GM12878 (cell line): ENCODE measurements at regions not wholly inside any gene's neighbourhood (a gene's known extent, or its start where the extent isn't known, plus 50 kb on each side); places are given as distances from the start of the nearest gene placed in this dataset.

Experiments
- BMI1 ChIP-seq: fragments of 450-650 bp; IDR thresholded peaks from 2 replicates; pipeline ENCODE4 v1.6.1; 2016; ENCODE audit warnings: mild to moderate bottlenecking, moderate library complexity, borderline replicate concordance
- CHD1 ChIP-seq: IDR thresholded peaks from 2 replicates; pipeline ENCODE4 v1.6.1; 2012; ENCODE audit warnings: low read depth, low read length, improper control_type of control experiment
- FOS ChIP-seq: IDR thresholded peaks from 3 replicates; pipeline ENCODE4 v1.6.1; 2011; ENCODE audit warnings: borderline replicate concordance; ENCODE audit not compliant: insufficient read length; ENCODE audit errors: extremely low read depth
- SIN3A ChIP-seq: IDR thresholded peaks from 2 replicates; pipeline ENCODE4 v1.6.1; 2012; ENCODE audit warnings: low read depth, low read length, improper control_type of control experiment
- STAT3 ChIP-seq: IDR thresholded peaks from 2 replicates; pipeline ENCODE4 v1.6.1; 2011; ENCODE audit warnings: low read depth, low read length, improper control_type of control experiment
- TAF1 ChIP-seq: IDR thresholded peaks from 2 replicates; pipeline ENCODE4 v1.6.1; 2011; ENCODE audit warnings: mild to moderate bottlenecking, low read depth, low read length, borderline replicate concordance
- ZNF274 ChIP-seq: IDR thresholded peaks from one replicate; pipeline ENCODE4 v1.8.0; 2011; ENCODE audit not compliant: insufficient read length, insufficient read depth
- TF ChIP-seq, protein P1 (sequence below), 3 experiments: IDR thresholded peaks in 2 of 3; conservative IDR thresholded peaks in 1 of 3; 2 replicates each; pipeline ENCODE4 v1.5.1; 2011; ENCODE audit warnings: low read depth in 3 of 3, low read length in 3 of 3, mild to moderate bottlenecking in 3 of 3, control low read depth in 2 of 3, moderate library complexity in 2 of 3, inconsistent platforms in 1 of 3, mixed read lengths in 1 of 3; ENCODE audit not compliant: control insufficient read depth in 2 of 3, insufficient read depth in 1 of 3; ENCODE audit errors: extremely low read depth in 1 of 3

DNA sequence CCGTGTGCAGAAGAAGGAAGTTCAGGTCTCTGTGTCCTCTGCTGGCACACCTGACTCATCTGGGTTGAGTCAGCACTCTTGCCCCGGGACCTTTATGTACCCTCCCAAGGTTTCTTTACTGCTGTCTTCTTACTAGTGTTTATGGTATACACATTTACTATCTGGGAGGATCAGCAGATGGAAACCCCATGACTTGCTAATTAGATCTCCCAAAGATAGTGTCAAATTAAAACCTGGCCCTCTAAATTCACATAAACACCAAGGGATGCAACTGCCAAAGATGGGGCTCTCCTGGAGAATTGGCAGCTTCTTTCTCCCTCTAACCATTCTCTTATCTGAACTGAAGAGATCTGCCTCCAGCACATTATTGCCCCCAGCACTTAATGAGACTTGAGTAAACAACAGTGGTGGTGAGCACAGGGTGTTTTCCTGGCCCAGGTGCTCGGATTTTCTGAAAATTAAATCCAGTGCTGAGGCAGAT lies 718.1 kb upstream of the SOX9 start:
- TF ChIP-seq SIN3A (no peak), CHD1 (no peak), BMI1 (no peak), TAF1 (no peak), ZNF274 (no peak), FOS (no peak), STAT3 (no peak)
- TF ChIP-seq, protein P1, sequence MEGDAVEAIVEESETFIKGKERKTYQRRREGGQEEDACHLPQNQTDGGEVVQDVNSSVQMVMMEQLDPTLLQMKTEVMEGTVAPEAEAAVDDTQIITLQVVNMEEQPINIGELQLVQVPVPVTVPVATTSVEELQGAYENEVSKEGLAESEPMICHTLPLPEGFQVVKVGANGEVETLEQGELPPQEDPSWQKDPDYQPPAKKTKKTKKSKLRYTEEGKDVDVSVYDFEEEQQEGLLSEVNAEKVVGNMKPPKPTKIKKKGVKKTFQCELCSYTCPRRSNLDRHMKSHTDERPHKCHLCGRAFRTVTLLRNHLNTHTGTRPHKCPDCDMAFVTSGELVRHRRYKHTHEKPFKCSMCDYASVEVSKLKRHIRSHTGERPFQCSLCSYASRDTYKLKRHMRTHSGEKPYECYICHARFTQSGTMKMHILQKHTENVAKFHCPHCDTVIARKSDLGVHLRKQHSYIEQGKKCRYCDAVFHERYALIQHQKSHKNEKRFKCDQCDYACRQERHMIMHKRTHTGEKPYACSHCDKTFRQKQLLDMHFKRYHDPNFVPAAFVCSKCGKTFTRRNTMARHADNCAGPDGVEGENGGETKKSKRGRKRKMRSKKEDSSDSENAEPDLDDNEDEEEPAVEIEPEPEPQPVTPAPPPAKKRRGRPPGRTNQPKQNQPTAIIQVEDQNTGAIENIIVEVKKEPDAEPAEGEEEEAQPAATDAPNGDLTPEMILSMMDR (IDR thresholded peaks at IDR 0.05 in 2 of 3, conservative IDR thresholded peaks at IDR 0.05 in 1 of 3; ENCODE audit: control insufficient read depth in 2 of 3, extremely low read depth in 1 of 3, insufficient read depth in 1 of 3, low read depth in 3 of 3, low read length in 3 of 3): no peak
